ENCODE measurements at regions not wholly inside any gene's neighbourhood (a gene's known extent, or its start where the extent isn't known, plus 50 kb on each side); places are given as distances from the start of the nearest gene placed in this dataset.

DNA sequence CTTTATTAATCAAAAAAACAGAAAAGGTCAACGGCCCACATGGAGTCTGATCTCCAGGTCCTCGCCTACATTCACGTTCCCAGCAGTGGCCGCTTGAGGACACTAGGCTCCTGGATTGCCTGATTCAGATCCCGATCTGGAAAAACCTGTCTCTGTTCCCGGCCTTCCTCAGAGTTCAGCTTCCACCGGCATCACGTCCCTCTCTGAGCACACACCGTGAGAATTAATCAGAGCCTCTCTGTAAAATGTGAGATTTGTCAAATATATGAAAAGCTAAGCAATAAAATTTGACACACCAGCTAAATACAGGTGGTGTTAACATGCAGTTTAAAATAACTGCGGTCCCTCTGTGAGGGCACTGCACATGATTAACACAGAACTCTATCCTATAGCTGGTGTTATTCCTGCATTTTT, 122.8 kb upstream of the COL21A1 start:
- TF ChIP-seq POLR2A (IDR thresholded peaks at IDR 0.05; ENCODE audit: low read depth, low read length), result no peak
- TF ChIP-seq POLR2AphosphoS5 (IDR thresholded peaks at IDR 0.05; ENCODE audit: low read depth, low read length), result no peak
- TF ChIP-seq SPI1 (IDR thresholded peaks at IDR 0.05; ENCODE audit: low read depth, low read length), result no peak
- TF ChIP-seq TAF1 (IDR thresholded peaks at IDR 0.05; ENCODE audit: low read depth, low read length), result no peak

Measured in GM12891 (cell line).